Neutrophil (primary cell): ENCODE measurements at regions not wholly inside any gene's neighbourhood (a gene's known extent, or its start where the extent isn't known, plus 50 kb on each side); places are given as distances from the start of the nearest gene placed in this dataset.
"Not testable (repeated sequence)": the region's sequence is repeated elsewhere in the genome, so short reads cannot be mapped to it uniquely, and the experiment has no call there.

Experiments used
- H3K27ac ChIP-seq: fragments of 200-600 bp; sonication (generic); 2 replicates; pipeline ENCODE4 v1.5.1; 2016; ENCODE audit warnings: mild to moderate bottlenecking, moderate library complexity
- H3K27me3 ChIP-seq: fragments of 200-600 bp; sonication (generic); 2 replicates; pipeline ENCODE4 v1.6.0; 2016; ENCODE audit warnings: mild to moderate bottlenecking
- H3K36me3 ChIP-seq: fragments of 200-600 bp; sonication (generic); 2 replicates; pipeline ENCODE4 v1.5.1; 2017
- H3K4me1 ChIP-seq, 2 experiments: fragments of 200-600 bp in 1 of 2; sonication (generic) in 1 of 2; 1 replicate in 1 of 2; 2 replicates in 1 of 2; pipeline versions ENCODE4 v1.5.1 to v1.6.1; 2013 to 2016; ENCODE audit warnings: low read depth in 1 of 2, low read length in 1 of 2, mild to moderate bottlenecking in 1 of 2, moderate library complexity in 1 of 2; ENCODE audit not compliant: control insufficient read depth in 1 of 2, insufficient read depth in 1 of 2
- H3K4me3 ChIP-seq, 2 experiments: fragments of 200-600 bp in 1 of 2; sonication (generic) in 1 of 2; 1 replicate in 1 of 2; 2 replicates in 1 of 2; pipeline ENCODE4 v1.5.1; 2013 to 2016; ENCODE audit warnings: low read depth in 1 of 2, low read length in 1 of 2, mild to moderate bottlenecking in 1 of 2, moderate library complexity in 1 of 2
- H3K9me3 ChIP-seq: fragments of 200-600 bp; sonication (generic); 2 replicates; pipeline ENCODE4 v1.5.1; 2016
- TF ChIP-seq, protein P1 (sequence below): fragments of 200-600 bp; sonication (generic); IDR thresholded peaks from 2 replicates; pipeline ENCODE4 v1.5.1; 2016; ENCODE audit warnings: antibody characterized with exemption

DNA sequence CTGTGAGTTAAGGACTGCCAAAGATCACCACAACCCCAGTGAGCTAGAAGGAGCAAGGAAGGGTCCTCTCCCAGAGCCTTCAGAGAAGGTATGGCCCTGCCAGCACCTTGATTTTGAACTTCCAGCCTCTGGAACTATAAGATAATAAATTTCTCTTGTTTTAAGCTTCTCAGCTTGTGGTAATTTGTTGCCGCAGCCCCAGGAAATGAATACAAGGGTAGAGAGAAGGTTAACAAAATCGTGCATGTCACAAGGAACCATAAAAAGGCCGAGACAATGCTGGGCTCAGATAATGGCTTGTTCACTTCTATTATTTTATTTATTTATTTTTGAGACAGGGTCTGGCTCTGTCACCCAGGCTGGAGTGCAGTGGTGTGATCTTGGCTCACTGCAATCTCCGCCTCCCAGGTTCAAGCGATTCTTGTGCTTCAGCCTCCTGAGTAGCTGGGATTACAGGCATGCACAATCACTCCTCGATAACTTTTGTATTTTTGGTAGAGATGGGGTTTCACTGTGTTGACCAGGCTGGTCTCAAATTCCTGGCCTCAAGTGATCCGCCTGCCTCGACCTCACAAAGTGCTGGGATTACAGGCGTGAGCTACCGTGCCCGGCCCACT lies 71.5 kb downstream of the WSB1 start:
- H3K9me3 ChIP-seq, H3K27me3 ChIP-seq, H3K27ac ChIP-seq, H3K4me3 ChIP-seq, H3K36me3 ChIP-seq, H3K4me1 ChIP-seq: not testable (repeated sequence)

DNA sequence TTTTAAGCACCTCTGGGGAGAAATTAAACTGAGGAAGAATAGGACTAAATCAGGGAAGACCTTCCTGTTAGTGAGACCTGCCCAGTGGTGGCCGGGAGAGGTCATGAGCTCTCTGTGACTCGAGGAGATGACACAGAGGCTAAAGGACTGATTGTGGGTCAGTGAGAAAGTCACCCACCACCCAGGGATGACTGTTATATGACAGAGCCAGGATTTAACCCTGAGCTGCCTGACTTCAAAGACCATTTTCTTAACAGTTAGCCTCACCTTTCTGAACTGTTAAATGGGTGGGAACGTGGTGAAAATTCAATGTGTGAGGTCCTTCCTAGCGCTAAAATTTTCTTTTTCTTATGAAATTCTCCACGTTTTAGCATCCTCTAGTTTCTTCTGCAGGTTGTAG lies 72.5 kb downstream of the WSB1 start:
- H3K27ac ChIP-seq: no peak overlapping the region
- H3K9me3 ChIP-seq: no peaks in the 10 kb centered on the region
- no peaks in the 10 kb centered on the region for H3K27me3 ChIP-seq
- no peaks in the 10 kb centered on the region for H3K4me1 ChIP-seq
- H3K36me3 ChIP-seq: no peaks in the 10 kb centered on the region
- TF ChIP-seq, protein P1, sequence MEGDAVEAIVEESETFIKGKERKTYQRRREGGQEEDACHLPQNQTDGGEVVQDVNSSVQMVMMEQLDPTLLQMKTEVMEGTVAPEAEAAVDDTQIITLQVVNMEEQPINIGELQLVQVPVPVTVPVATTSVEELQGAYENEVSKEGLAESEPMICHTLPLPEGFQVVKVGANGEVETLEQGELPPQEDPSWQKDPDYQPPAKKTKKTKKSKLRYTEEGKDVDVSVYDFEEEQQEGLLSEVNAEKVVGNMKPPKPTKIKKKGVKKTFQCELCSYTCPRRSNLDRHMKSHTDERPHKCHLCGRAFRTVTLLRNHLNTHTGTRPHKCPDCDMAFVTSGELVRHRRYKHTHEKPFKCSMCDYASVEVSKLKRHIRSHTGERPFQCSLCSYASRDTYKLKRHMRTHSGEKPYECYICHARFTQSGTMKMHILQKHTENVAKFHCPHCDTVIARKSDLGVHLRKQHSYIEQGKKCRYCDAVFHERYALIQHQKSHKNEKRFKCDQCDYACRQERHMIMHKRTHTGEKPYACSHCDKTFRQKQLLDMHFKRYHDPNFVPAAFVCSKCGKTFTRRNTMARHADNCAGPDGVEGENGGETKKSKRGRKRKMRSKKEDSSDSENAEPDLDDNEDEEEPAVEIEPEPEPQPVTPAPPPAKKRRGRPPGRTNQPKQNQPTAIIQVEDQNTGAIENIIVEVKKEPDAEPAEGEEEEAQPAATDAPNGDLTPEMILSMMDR: no peak
- no peak overlapping the region for H3K4me3 ChIP-seq

DNA sequence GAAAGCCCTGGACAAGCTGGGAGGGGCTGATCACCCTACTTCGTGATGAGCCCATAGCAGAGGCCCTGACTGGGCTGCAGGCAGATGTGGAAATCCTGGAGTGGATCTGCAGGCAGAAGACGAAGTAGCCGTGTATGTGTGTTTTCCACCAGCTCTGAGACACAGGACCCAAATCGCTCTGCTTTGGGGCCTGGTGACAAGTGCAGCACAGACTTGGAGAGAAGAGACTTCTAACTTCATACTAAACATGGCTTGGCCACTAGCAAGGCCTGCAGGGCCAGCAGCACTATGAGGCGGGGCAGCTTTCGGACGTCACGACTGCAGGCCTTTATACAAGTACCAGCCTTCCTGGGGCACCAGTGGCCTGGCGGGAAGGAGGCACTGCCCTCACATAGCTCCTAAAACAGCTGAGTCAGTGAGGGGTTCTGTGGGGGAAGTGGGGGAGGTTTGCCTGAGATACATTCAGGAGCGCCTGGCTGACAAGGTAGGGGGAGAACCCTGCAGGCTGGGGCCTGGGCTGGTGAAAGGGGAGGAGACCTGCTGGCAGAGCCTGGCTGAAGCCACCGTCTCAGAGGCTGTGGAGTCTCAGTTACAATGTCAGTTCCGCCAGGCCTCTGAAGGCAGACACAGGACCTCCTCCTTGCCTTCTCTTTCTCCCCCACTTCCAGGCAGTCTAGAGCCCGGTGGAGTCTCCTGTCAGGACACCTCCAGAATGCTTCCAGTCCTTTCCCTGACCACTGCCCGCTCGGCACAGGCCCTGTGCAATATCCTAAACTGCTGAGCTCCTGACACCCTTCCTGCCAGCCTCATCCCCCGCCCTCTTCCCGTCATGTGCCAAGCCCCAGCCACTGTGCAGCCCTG lies 73.4 kb downstream of the WSB1 start:
- H3K4me3 ChIP-seq: no peak overlapping the region
- no peaks in the 10 kb centered on the region for H3K4me1 ChIP-seq
- TF ChIP-seq, protein P1: no peak
- no peak overlapping the region for H3K27ac ChIP-seq
- no peaks in the 10 kb centered on the region for H3K9me3 ChIP-seq
- H3K36me3 ChIP-seq: no peaks in the 10 kb centered on the region
- no peaks in the 10 kb centered on the region for H3K27me3 ChIP-seq

DNA sequence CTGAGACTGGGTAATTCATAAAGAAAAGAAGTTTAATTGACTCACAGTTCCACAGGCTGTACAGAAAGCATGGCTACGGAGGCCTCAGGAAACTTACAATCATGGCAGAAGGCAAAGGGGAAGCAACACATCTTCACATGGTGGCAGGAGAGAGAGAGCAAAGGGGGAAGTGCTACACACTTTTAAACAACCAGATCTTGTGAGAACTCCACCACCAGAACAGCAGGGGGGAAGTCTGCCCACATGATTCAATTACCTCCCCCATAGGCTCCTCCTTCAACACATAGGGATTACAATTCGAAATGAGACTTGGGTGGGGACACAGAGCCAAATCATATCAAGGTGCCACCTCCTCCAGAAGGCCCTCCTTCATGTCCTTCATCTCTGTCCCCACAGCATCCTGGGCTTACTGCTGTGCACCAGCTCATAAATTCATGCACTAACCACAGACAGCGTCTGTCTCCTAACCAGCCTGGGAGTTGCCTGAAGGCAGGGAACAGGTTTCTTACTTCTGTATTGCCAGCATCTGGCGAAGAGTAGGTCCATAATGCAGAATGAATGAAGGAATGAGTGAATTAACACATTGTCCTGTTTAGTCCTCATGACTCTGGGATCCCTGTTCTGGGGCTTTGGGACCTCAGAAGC lies 74.4 kb downstream of the WSB1 start:
- H3K4me3 ChIP-seq: no peak overlapping the region
- H3K27ac ChIP-seq: no peak overlapping the region
- no peaks in the 10 kb centered on the region for H3K36me3 ChIP-seq
- H3K9me3 ChIP-seq: no peaks in the 10 kb centered on the region
- no peaks in the 10 kb centered on the region for H3K27me3 ChIP-seq
- TF ChIP-seq, protein P1: no peak
- H3K4me1 ChIP-seq: no peaks in the 10 kb centered on the region

DNA sequence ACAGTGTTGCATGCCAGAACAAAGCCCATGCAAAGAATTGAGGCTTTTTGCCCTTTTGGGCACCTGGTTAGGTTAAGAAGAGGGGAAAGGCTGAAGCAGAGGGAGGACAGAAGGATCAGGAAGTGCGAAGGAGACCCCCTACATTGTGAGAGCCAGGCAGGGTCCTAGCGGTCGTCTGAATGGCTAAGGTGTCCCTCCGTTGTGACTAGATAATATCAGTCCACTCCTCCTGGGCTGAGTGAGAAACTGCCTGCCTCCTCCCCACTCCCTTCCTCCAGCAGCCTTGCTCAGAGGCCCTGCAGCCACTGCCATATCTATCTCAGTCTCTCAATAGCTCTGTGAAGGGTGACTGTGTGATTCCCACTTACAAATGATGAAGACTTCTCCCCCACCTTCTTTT lies 75.1 kb downstream of the WSB1 start:
- Histone ChIP-seq H3K9me3 (no peaks in the 10 kb centered on the region), H3K27ac (no peak overlapping the region), H3K4me3 (no peak overlapping the region), H3K27me3 (no peaks in the 10 kb centered on the region), H3K4me1 (no peaks in the 10 kb centered on the region), H3K36me3 (no peaks in the 10 kb centered on the region)
- TF ChIP-seq, protein P1: no peak

DNA sequence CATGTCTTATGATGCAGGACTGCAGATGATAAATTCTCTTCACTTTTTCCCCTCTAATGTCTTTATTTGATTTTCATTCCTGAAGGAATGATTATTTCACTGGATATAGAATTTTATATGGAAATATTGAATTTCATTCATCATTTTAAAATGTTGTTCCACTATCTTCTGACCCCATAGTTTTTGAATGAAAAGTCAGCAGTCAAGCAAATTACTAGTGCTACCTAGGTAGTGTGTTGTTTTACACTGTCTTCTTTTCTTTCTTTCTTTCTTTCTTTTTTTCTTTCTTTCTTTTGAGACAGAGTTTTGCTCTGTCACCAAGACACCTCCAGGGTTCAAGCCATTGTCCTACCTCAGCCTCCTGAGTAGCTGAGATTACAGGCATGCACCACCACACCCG lies 76.9 kb downstream of the WSB1 start:
- H3K36me3 ChIP-seq: no peaks in the 10 kb centered on the region
- no peak overlapping the region for H3K4me3 ChIP-seq
- TF ChIP-seq, protein P1: no peak
- H3K27me3 ChIP-seq: no peaks in the 10 kb centered on the region
- H3K27ac ChIP-seq: no peak overlapping the region
- no peaks in the 10 kb centered on the region for H3K4me1 ChIP-seq
- no peaks in the 10 kb centered on the region for H3K9me3 ChIP-seq

DNA sequence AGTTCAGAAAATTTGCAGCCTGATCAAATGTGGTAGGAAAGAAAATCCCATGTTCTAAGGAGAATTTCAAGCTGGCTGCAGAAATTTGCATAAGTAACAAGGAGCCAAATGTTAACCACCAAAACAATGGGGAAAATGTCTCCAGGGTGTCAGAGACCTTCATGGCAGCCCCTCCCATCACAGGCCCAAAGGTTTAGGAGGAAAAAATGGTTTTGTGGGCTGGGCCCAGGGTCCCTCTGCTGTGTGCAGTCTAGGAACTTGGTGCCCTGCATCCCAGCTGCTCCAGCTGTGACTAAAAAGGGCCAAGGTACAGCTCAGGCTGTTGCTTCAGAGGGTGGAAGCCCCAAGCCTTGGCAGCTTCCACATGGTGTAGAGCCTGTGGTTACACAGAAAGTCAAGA lies 79.8 kb downstream of the WSB1 start:
- not testable (repeated sequence) for H3K36me3 ChIP-seq, H3K4me3 ChIP-seq, H3K27ac ChIP-seq, H3K27me3 ChIP-seq, H3K9me3 ChIP-seq, H3K4me1 ChIP-seq
